K562 (cell line): ENCODE measurements at regions not wholly inside any gene's neighbourhood (a gene's known extent, or its start where the extent isn't known, plus 50 kb on each side); places are given as distances from the start of the nearest gene placed in this dataset.

ENCODE experiments used
- ATAC-seq: fragments of 200-7000 bp; cut with Tn5 transposase; 3 replicates; pipeline ENCODE4 v1.9.1; 2020; ENCODE audit warnings: moderate library complexity
- BruUV-seq: library from RNA; stranded (reverse); fragments of 400-500 nt; replicated peaks from 2 replicates; lab custom pipeline; 2021; lab: Mats Ljungman, UMichigan
- CTCF ChIA-PET: fragments of 300-600 bp; formaldehyde crosslinking; extraction: SDS; loops from one replicate; lab custom pipeline; 2021; ENCODE audit warnings: low intra/inter-chr PET ratio; lab: Yijun Ruan, JAX
- POLR2A ChIA-PET: fragments of 300-600, 350-650 bp; sonication (Branson Sonifier 250); formaldehyde crosslinking; extraction: SDS; loops from one replicate; lab custom pipeline; 2021; ENCODE audit warnings: antibody characterized with exemption, inconsistent platforms; lab: Yijun Ruan, JAX
- DNase-seq, 4 experiments: peaks; one replicate each; pipeline versions ENCODE4 v3.0.0 to v3.0.0-alpha.2; 2011 to 2018; ENCODE audit warnings: low spot score in 3 of 4, mixed read lengths in 3 of 4; ENCODE audit errors: extremely low read depth in 1 of 4
- FAIRE-seq: peaks from 2 replicates; lab custom pipeline; 2011; peaks lifted over from hg19 to GRCh38; lab: Jason Lieb, UNC
- H2AFZ ChIP-seq: 2 replicates; pipeline ENCODE4 v1.6.0; 2011; ENCODE audit warnings: low read depth, low read length, control low read depth, inconsistent platforms
- H3K27ac ChIP-seq: fragments of 200-600 bp; 3 replicates; pipeline ENCODE4 v1.8.0; 2011; ENCODE audit warnings: low read depth, mild to moderate bottlenecking, control low read depth, inconsistent platforms, low read length, moderate library complexity, mixed read lengths; ENCODE audit errors: extremely low read depth
- H3K27me3 ChIP-seq, 2 experiments: fragments of 300-600 bp in 1 of 2; 2 replicates in 1 of 2; 3 replicates in 1 of 2; pipeline versions ENCODE4 v1.6.0 to v1.8.0; 2011; ENCODE audit warnings: inconsistent platforms in 2 of 2, low read length in 2 of 2, mild to moderate bottlenecking in 1 of 2, mixed read lengths in 1 of 2, moderate library complexity in 1 of 2; ENCODE audit not compliant: control insufficient read depth in 2 of 2, insufficient read depth in 2 of 2
- H3K36me3 ChIP-seq: fragments of 300-600 bp; 3 replicates; pipeline ENCODE4 v1.8.0; 2011; ENCODE audit warnings: mild to moderate bottlenecking, low read length, inconsistent platforms; ENCODE audit not compliant: control insufficient read depth, insufficient read depth
- H3K4me1 ChIP-seq, 2 experiments: fragments of 200-600 bp in 1 of 2; replicated peaks in 1 of 2; 2 replicates in 1 of 2; 3 replicates in 1 of 2; pipeline versions ENCODE4 v1.5.1 to v1.8.0; 2011; ENCODE audit warnings: inconsistent platforms in 2 of 2, low read length in 2 of 2, mild to moderate bottlenecking in 1 of 2, mixed read lengths in 1 of 2, moderate library complexity in 1 of 2; ENCODE audit not compliant: control insufficient read depth in 2 of 2, insufficient read depth in 2 of 2
- H3K4me2 ChIP-seq: 2 replicates; pipeline ENCODE4 v1.6.1; 2011; ENCODE audit warnings: low read length, control low read depth, inconsistent platforms, mixed read lengths; ENCODE audit not compliant: insufficient read depth
- H3K4me3 ChIP-seq: fragments of 200-600 bp; sonication (generic), shearing (Covaris generic); 2 replicates; pipeline ENCODE4 v1.5.1; 2016; ENCODE audit warnings: control low read depth, inconsistent platforms
- H3K79me2 ChIP-seq: fragments of 200-600 bp; 3 replicates; pipeline ENCODE4 v1.8.0; 2011; ENCODE audit warnings: low read length, inconsistent platforms; ENCODE audit not compliant: control insufficient read depth, insufficient read depth
- H3K9ac ChIP-seq, 2 experiments: 2 replicates each; pipeline versions ENCODE4 v1.6.0 to v1.6.1; 2011; ENCODE audit warnings: low read depth in 2 of 2, low read length in 2 of 2, control low read depth in 1 of 2, inconsistent platforms in 1 of 2, mild to moderate bottlenecking in 1 of 2, mixed read lengths in 1 of 2; ENCODE audit not compliant: insufficient read depth in 1 of 2
- H3K9me1 ChIP-seq: one replicate; pipeline ENCODE4 v1.6.0; 2011; ENCODE audit warnings: inconsistent platforms, mild to moderate bottlenecking, low read length, moderate library complexity; ENCODE audit not compliant: control insufficient read depth, insufficient read depth
- H3K9me3 ChIP-seq: replicated peaks from 2 replicates; pipeline ENCODE4 v1.5.1; 2011; ENCODE audit warnings: low read depth, low read length, inconsistent platforms; ENCODE audit not compliant: control insufficient read depth, insufficient read depth
- H4K20me1 ChIP-seq: replicated peaks from 2 replicates; pipeline ENCODE4 v1.6.1; 2011; ENCODE audit warnings: low read length, inconsistent platforms, mixed read lengths; ENCODE audit not compliant: control insufficient read depth, insufficient read depth
- EHMT2 ChIP-seq: fragments of 450-650 bp; IDR thresholded peaks from 2 replicates; pipeline ENCODE4 v1.6.1; 2018; ENCODE audit warnings: antibody characterized with exemption
- EP300 ChIP-seq: IDR thresholded peaks from 2 replicates; pipeline ENCODE4 v1.6.1; 2012; ENCODE audit warnings: low read length, improper control_type of control experiment
- FOXA1 ChIP-seq: fragments of 450-650 bp; IDR thresholded peaks from 2 replicates; pipeline ENCODE4 v1.6.1; 2016; ENCODE audit warnings: mild to moderate bottlenecking, borderline replicate concordance
- MYNN ChIP-seq, 2 experiments: sonication (generic); formaldehyde crosslinking in 1 of 2; IDR thresholded peaks; 2 replicates each; pipeline versions ENCODE4 v1.5.0 to v1.6.1; 2016 to 2020; ENCODE audit warnings: antibody characterized with exemption in 1 of 2, missing genetic modification reagents in 1 of 2
- POU5F1 ChIP-seq: fragments of 150-350 bp; IDR thresholded peaks from 2 replicates; pipeline ENCODE4 v1.6.1; 2014; ENCODE audit warnings: borderline replicate concordance, low read length, low read depth, mild to moderate bottlenecking; ENCODE audit not compliant: partially characterized antibody
- PRMT5 ChIP-seq: sonication (generic); formaldehyde crosslinking; IDR thresholded peaks from 2 replicates; pipeline ENCODE4 v1.5.0; 2020; ENCODE audit warnings: missing genetic modification reagents
- SPI1 ChIP-seq: IDR thresholded peaks from 2 replicates; pipeline ENCODE4 v1.6.1; 2011; ENCODE audit warnings: low read depth, low read length, control low read depth, borderline replicate concordance
- ZNF175 ChIP-seq: fragments of 200-800 bp; sonication (Bioruptor generic); IDR thresholded peaks from 2 replicates; pipeline ENCODE4 v1.6.1; 2016; ENCODE audit warnings: low read depth, mild to moderate bottlenecking, missing genetic modification characterization, missing compliant biosample characterization
- ZNF347 ChIP-seq: fragments of 450-650 bp; formaldehyde crosslinking; IDR thresholded peaks from 2 replicates; pipeline ENCODE4 v1.4.0; 2020; ENCODE audit warnings: low read depth, mild to moderate bottlenecking, moderate library complexity
- ZNF41 ChIP-seq: fragments of 250-450 bp; sonication (Bioruptor Pico); conservative IDR thresholded peaks from 2 replicates; pipeline ENCODE4 v1.4.0; 2020; ENCODE audit warnings: mild to moderate bottlenecking
- ZNF696 ChIP-seq: fragments of 250-450 bp; sonication (Bioruptor Pico); conservative IDR thresholded peaks from 2 replicates; pipeline ENCODE4 v1.4.0; 2020; ENCODE audit warnings: mild to moderate bottlenecking, moderate library complexity
- ZNF77 ChIP-seq: fragments of 250-450 bp; sonication (Bioruptor Pico); IDR thresholded peaks from 2 replicates; pipeline ENCODE4 v1.5.0; 2020
- WGBS: fragments of 100-300 bp; shearing (Covaris generic); methylation state at CpG from one replicate; pipeline ENCODE4 v1.1.6; 2016; ENCODE audit warnings: low coverage, mixed read lengths; ENCODE audit not compliant: insufficient coverage; ENCODE audit errors: missing lambda C conversion rate; 5-methylcytosine and 5-hydroxymethylcytosine counted together
- in situ Hi-C: fragments of 300-500 bp; cut with MboI; formaldehyde crosslinking; loops from 4 replicates; pipeline ENCODE4 v1.15.0; 2018; ENCODE audit warnings: inconsistent platforms, mixed read lengths
- intact Hi-C: fragments of 100-400 bp; cut with micrococcal nuclease; formaldehyde crosslinking; loops from 2 replicates; pipeline ENCODE4 v1.14.2; 2022
- TF ChIP-seq, protein P1 (sequence below), 2 experiments: fragments of 450-650 bp; conservative IDR thresholded peaks; 2 replicates each; pipeline ENCODE4 v1.6.1; 2017; ENCODE audit warnings: mild to moderate bottlenecking in 2 of 2, moderate library complexity in 2 of 2
- TF ChIP-seq, protein P2 (sequence below): IDR thresholded peaks from 2 replicates; pipeline ENCODE4 v1.6.1; 2012; ENCODE audit warnings: low read depth, low read length, improper control_type of control experiment, borderline replicate concordance
- TF ChIP-seq, protein P3 (sequence below), 2 experiments: fragments of 200-800 bp in 1 of 2; sonication (Bioruptor generic) in 1 of 2; sonication (generic) in 1 of 2; formaldehyde crosslinking in 1 of 2; IDR thresholded peaks in 1 of 2; conservative IDR thresholded peaks in 1 of 2; 2 replicates each; pipeline versions ENCODE4 v1.5.0 to v1.6.1; 2016 to 2020; ENCODE audit warnings: missing compliant biosample characterization in 1 of 2, missing genetic modification characterization in 1 of 2, missing genetic modification reagents in 1 of 2

DNA sequence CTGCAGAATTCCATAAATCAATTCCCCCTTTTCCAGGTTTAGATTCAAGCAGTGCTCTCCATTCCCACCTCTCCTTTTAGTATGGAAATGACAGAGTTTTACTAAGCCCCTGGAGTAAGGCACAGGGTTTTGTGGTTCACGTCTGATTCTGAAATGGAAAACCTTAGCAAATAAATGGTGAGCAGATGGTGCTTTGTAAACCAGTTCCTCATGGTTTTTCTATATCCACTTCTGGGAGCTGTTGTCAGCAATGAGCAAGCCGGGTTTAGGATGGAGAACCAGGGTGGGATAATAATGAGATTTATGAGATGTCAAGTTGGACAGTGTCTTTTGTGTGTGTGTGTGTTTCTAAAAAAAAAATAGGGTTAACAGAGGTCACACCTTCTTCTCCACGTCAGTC, 113.8 kb upstream of the RBPJ start:
- in situ Hi-C loops = no loop called here
- peaks cover 2 to 10% of the 10 kb centered on the region in 2 experiments; a peak in 2 of 5 replicates for H3K27me3 ChIP-seq
- FAIRE-seq (no peak), ATAC-seq (no peak), DNase-seq (no peak)
- H3K9me3 ChIP-seq = no peaks in the 10 kb centered on the region
- ChIA-PET CTCF (no interaction called here), POLR2A (interaction anchor here (0.6 to 1.1 kb wide), 2 partner anchors 9 to 1102 kb away, joined by 3 read pairs; no protein-coding TSS in a partner anchor)
- no peak overlapping the region for H3K4me2 ChIP-seq
- no peaks in the 10 kb centered on the region for H3K4me1 ChIP-seq
- H3K4me3 ChIP-seq = no peak overlapping the region
- H3K9ac ChIP-seq = no peak overlapping the region
- H2AFZ ChIP-seq = no peak overlapping the region
- no peaks in the 10 kb centered on the region for H4K20me1 ChIP-seq
- H3K36me3 ChIP-seq = no peaks in the 10 kb centered on the region
- no peak for TF ChIP-seq ZNF77 (CRISPR knock-in tag)
- TF ChIP-seq EP300 = no peak
- TF ChIP-seq ZNF696 (CRISPR knock-in tag) = no peak
- no peak for TF ChIP-seq PRMT5 (CRISPR knock-in tag)
- TF ChIP-seq POU5F1 = no peak
- TF ChIP-seq ZNF41 = no peak
- no peak for TF ChIP-seq ZNF347
- TF ChIP-seq, protein P1, sequence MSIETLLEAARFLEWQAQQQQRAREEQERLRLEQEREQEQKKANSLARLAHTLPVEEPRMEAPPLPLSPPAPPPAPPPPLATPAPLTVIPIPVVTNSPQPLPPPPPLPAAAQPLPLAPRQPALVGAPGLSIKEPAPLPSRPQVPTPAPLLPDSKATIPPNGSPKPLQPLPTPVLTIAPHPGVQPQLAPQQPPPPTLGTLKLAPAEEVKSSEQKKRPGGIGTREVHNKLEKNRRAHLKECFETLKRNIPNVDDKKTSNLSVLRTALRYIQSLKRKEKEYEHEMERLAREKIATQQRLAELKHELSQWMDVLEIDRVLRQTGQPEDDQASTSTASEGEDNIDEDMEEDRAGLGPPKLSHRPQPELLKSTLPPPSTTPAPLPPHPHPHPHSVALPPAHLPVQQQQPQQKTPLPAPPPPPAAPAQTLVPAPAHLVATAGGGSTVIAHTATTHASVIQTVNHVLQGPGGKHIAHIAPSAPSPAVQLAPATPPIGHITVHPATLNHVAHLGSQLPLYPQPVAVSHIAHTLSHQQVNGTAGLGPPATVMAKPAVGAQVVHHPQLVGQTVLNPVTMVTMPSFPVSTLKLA (conservative IDR thresholded peaks at IDR 0.05) = no peak
- TF ChIP-seq, protein P2, sequence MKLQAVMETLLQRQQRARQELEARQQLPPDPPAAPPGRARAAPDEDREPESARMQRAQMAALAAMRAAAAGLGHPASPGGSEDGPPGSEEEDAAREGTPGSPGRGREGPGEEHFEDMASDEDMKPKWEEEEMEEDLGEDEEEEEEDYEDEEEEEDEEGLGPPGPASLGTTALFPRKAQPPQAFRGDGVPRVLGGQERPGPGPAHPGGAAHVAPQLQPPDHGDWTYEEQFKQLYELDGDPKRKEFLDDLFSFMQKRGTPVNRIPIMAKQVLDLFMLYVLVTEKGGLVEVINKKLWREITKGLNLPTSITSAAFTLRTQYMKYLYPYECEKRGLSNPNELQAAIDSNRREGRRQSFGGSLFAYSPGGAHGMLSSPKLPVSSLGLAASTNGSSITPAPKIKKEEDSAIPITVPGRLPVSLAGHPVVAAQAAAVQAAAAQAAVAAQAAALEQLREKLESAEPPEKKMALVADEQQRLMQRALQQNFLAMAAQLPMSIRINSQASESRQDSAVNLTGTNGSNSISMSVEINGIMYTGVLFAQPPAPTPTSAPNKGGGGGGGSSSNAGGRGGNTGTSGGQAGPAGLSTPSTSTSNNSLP = no peak
- TF ChIP-seq ZNF175 (CRISPR knock-in tag) = no peak
- TF ChIP-seq, protein P3, sequence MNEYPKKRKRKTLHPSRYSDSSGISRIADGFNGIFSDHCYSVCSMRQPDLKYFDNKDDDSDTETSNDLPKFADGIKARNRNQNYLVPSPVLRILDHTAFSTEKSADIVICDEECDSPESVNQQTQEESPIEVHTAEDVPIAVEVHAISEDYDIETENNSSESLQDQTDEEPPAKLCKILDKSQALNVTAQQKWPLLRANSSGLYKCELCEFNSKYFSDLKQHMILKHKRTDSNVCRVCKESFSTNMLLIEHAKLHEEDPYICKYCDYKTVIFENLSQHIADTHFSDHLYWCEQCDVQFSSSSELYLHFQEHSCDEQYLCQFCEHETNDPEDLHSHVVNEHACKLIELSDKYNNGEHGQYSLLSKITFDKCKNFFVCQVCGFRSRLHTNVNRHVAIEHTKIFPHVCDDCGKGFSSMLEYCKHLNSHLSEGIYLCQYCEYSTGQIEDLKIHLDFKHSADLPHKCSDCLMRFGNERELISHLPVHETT (CRISPR knock-in tag; conservative IDR thresholded peaks at IDR 0.05 in 1 of 2, IDR thresholded peaks at IDR 0.05 in 1 of 2) = no peak
- no peak for TF ChIP-seq SPI1
- TF ChIP-seq MYNN (IDR thresholded peaks at IDR 0.05) = no peak
- TF ChIP-seq MYNN (CRISPR knock-in tag; IDR thresholded peaks at IDR 0.05) = no peak
- no peak for TF ChIP-seq EHMT2
- TF ChIP-seq FOXA1 = no peak
- TF ChIP-seq, all 486 proteins: peak for 0
- intact Hi-C loops = no loop called here
- H3K79me2 ChIP-seq = no peaks in the 10 kb centered on the region
- WGBS = 3% methylated on average over 3 of the region's 3 CpGs
- no TSS peak for BruUV-seq
- H3K27ac ChIP-seq = no peak overlapping the region
- H3K9me1 ChIP-seq = no peaks in the 10 kb centered on the region
